B cell (primary cell): ENCODE measurements at regions not wholly inside any gene's neighbourhood (a gene's known extent, or its start where the extent isn't known, plus 50 kb on each side); places are given as distances from the start of the nearest gene placed in this dataset.

Experiments used
- ATAC-seq: fragments of 200-7000 bp; cut with Tn5 transposase; one replicate; pipeline ENCODE4 v1.10.0; 2021; ENCODE audit warnings: low read depth, mild to moderate bottlenecking, moderate number of reproducible peaks, moderate library complexity
- CTCF ChIA-PET: fragments of 350-600 bp; sonication (Branson Sonifier 250); formaldehyde crosslinking; loops from one replicate; lab custom pipeline; 2021; ENCODE audit warnings: antibody characterized with exemption, inconsistent platforms; lab: Charles Lee
- POLR2A ChIA-PET: fragments of 350-600 bp; sonication (Branson Sonifier 250); formaldehyde crosslinking; loops from one replicate; lab custom pipeline; 2021; ENCODE audit warnings: antibody characterized with exemption; lab: Charles Lee
- DNase-seq: peaks from one replicate; pipeline ENCODE4 v3.0.0; 2013
- H2AFZ ChIP-seq: 2 replicates; pipeline ENCODE4 v1.6.1; 2012; ENCODE audit warnings: mild to moderate bottlenecking, low read depth, low read length; ENCODE audit not compliant: insufficient read depth, poor library complexity, severe bottlenecking
- H3K27ac ChIP-seq, 2 donors: 1 replicate in 1 of 2; 2 replicates in 1 of 2; pipeline ENCODE4 v1.5.1; 2012 to 2013; ENCODE audit warnings: low read length in 2 of 2, mild to moderate bottlenecking in 2 of 2, moderate library complexity in 1 of 2
- H3K27me3 ChIP-seq, 4 experiments: fragments of 200-600 bp in 1 of 4; sonication (generic) in 1 of 4; replicated peaks in 1 of 4; 1 replicate in 2 of 4; 2 replicates in 2 of 4; pipeline versions ENCODE4 v1.6.1 to v1.7.0; 2013 to 2016; ENCODE audit warnings: low read length in 3 of 4, mild to moderate bottlenecking in 2 of 4, mixed read lengths in 1 of 4, moderate library complexity in 1 of 4; ENCODE audit not compliant: insufficient read depth in 4 of 4, control insufficient read depth in 3 of 4; ENCODE audit errors: control extremely low read depth in 1 of 4
- H3K36me3 ChIP-seq, 2 experiments: replicated peaks in 1 of 2; 1 replicate in 1 of 2; 2 replicates in 1 of 2; pipeline versions ENCODE4 v1.6.1 to v1.7.1; 2013; ENCODE audit warnings: low read length in 1 of 2; ENCODE audit not compliant: insufficient read depth in 2 of 2, control insufficient read depth in 1 of 2; ENCODE audit errors: control extremely low read depth in 1 of 2, extremely low read depth in 1 of 2
- H3K4me1 ChIP-seq, 2 donors: fragments of 200-600 bp in 1 of 2; sonication (generic) in 1 of 2; 1 replicate in 1 of 2; 2 replicates in 1 of 2; pipeline versions ENCODE4 v1.5.1 to v1.6.1; 2013 to 2017; ENCODE audit warnings: low read length in 2 of 2; ENCODE audit not compliant: control insufficient read depth in 2 of 2, insufficient read depth in 2 of 2
- H3K4me2 ChIP-seq: replicated peaks from 2 replicates; pipeline ENCODE3; 2012; ENCODE audit warnings: mild to moderate bottlenecking, low read depth, low read length; ENCODE audit not compliant: poor library complexity, severe bottlenecking
- H3K4me3 ChIP-seq, 5 experiments: fragments of 200-600 bp in 1 of 5; sonication (generic) in 1 of 5; 1 replicate in 3 of 5; 2 replicates in 2 of 5; pipeline versions ENCODE4 v1.5.1 to v1.7.0; 2011 to 2016; ENCODE audit warnings: low read length in 4 of 5, mild to moderate bottlenecking in 4 of 5, low read depth in 2 of 5, control low read depth in 1 of 5, moderate library complexity in 1 of 5; ENCODE audit not compliant: insufficient read depth in 1 of 5; ENCODE audit errors: control extremely low read depth in 1 of 5, extremely low read depth in 1 of 5
- H3K79me2 ChIP-seq: fragments of 200-600 bp; sonication (generic); one replicate; pipeline ENCODE4 v1.6.0; 2016; ENCODE audit warnings: low read length; ENCODE audit not compliant: control insufficient read depth, insufficient read depth
- H3K9ac ChIP-seq: fragments of 200-600 bp; sonication (generic); 2 replicates; pipeline ENCODE4 v1.6.1; 2017; ENCODE audit warnings: mild to moderate bottlenecking, low read length, moderate library complexity
- H3K9me3 ChIP-seq, 3 donors: one replicate each; pipeline versions ENCODE4 v1.6.1 to v1.7.1; 2013; ENCODE audit warnings: low read length in 2 of 3; ENCODE audit not compliant: control insufficient read depth in 2 of 3, insufficient read depth in 1 of 3; ENCODE audit errors: control extremely low read depth in 1 of 3
- H4K20me1 ChIP-seq: 2 replicates; pipeline ENCODE4 v1.6.0; 2012; ENCODE audit warnings: mild to moderate bottlenecking, low read length; ENCODE audit not compliant: insufficient read depth, control insufficient read depth, poor library complexity, severe bottlenecking
- H3K27ac Mint-ChIP-seq: one replicate; pipeline ENCODE4 v1.8.0; 2021; ENCODE audit warnings: mixed read lengths
- H3K27me3 Mint-ChIP-seq: one replicate; pipeline ENCODE4 v1.8.0; 2021; ENCODE audit warnings: mixed read lengths
- H3K4me1 Mint-ChIP-seq: one replicate; pipeline ENCODE4 v1.8.0; 2021; ENCODE audit warnings: mixed read lengths
- H3K4me3 Mint-ChIP-seq: one replicate; pipeline ENCODE4 v1.8.0; 2021; ENCODE audit warnings: mixed read lengths
- H3K9me3 Mint-ChIP-seq: one replicate; pipeline ENCODE4 v1.8.0; 2022; ENCODE audit warnings: mixed read lengths; ENCODE audit not compliant: insufficient read depth
- EZH2 ChIP-seq: IDR thresholded peaks from 2 replicates; pipeline ENCODE4 v1.6.1; 2012; ENCODE audit warnings: borderline replicate concordance, low read depth, mild to moderate bottlenecking, moderate library complexity, low read length; ENCODE audit not compliant: insufficient read depth, poor library complexity, severe bottlenecking
- WGBS: methylation state at CpG from one replicate; pipeline ENCODE4 v1.1.5; 2013; ENCODE audit warnings: missing lambda C conversion rate; ENCODE audit not compliant: insufficient coverage; 5-methylcytosine and 5-hydroxymethylcytosine counted together
- intact Hi-C: fragments of 100-400 bp; cut with micrococcal nuclease; formaldehyde crosslinking; loops from one replicate; pipeline ENCODE4 v1.10.0; 2022
- TF ChIP-seq, protein P1 (sequence below): fragments of 200-600 bp; IDR thresholded peaks from one replicate; pipeline ENCODE4 v1.8.0; 2022; ENCODE audit warnings: antibody characterized with exemption, mild to moderate bottlenecking

DNA sequence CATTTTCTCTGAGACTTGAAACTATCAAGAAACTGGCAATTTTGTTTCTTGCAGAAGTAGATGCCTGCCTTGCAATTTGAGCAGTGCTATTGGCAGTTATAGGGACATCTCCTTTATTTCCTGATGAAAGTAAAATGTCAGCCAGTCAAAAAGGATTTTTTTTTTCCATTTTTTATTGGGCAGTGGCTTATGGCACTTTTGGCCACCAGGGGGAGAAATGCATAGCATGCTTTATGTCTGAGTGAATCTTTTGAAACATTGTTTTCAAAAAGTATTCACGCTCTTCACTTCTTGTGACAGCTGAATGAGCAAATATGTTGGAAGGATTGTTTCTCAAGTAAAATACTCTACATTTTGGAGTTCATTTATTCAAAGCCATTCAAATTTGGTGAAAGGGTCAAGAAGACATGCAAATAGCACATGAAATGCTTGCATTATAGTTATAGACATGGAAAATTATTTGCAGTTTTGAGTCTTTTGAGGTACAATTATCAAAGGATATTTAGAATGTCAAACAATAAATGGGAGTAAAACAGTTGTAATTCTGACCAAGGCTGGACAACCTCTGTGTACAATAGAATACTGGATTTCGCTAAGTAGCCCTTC, 491.0 kb downstream of the CDH2 start:
- POLR2A ChIA-PET: no interaction called here
- Histone ChIP-seq H3K36me3 (no peaks in the 10 kb centered on the region), H3K9me3 (peaks cover 0 to 4% (median 3%) of the 10 kb centered on the region in 3 donors), H3K27me3 (no peaks in the 10 kb centered on the region), H3K4me2 (no peak overlapping the region), H3K4me3 (no peak overlapping the region), H3K4me1 (no peaks in the 10 kb centered on the region), H4K20me1 (no peaks in the 10 kb centered on the region), H2AFZ (no peak overlapping the region), H3K9ac (no peak overlapping the region), H3K27ac (no peak overlapping the region), H3K79me2 (no peaks in the 10 kb centered on the region)
- H3K4me3 Mint-ChIP-seq: no peak overlapping the region
- no peak for DNase-seq
- intact Hi-C loops: no loop called here
- no peaks in the 10 kb centered on the region for H3K27me3 Mint-ChIP-seq
- no peak overlapping the region for H3K27ac Mint-ChIP-seq
- no peak for TF ChIP-seq EZH2
- TF ChIP-seq, protein P1, sequence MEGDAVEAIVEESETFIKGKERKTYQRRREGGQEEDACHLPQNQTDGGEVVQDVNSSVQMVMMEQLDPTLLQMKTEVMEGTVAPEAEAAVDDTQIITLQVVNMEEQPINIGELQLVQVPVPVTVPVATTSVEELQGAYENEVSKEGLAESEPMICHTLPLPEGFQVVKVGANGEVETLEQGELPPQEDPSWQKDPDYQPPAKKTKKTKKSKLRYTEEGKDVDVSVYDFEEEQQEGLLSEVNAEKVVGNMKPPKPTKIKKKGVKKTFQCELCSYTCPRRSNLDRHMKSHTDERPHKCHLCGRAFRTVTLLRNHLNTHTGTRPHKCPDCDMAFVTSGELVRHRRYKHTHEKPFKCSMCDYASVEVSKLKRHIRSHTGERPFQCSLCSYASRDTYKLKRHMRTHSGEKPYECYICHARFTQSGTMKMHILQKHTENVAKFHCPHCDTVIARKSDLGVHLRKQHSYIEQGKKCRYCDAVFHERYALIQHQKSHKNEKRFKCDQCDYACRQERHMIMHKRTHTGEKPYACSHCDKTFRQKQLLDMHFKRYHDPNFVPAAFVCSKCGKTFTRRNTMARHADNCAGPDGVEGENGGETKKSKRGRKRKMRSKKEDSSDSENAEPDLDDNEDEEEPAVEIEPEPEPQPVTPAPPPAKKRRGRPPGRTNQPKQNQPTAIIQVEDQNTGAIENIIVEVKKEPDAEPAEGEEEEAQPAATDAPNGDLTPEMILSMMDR: no peak
- no peak for ATAC-seq
- H3K4me1 Mint-ChIP-seq: no peaks in the 10 kb centered on the region
- no peaks in the 10 kb centered on the region for H3K9me3 Mint-ChIP-seq
- CTCF ChIA-PET: no interaction called here
- no CpG with 5 or more reads among the region's 2 CpGs for WGBS

GRCh38 chr18:27685091-27685490, 491.8 kb downstream of the CDH2 start:
- CTCF ChIA-PET: no interaction called here
- Histone ChIP-seq H3K27ac (no peak overlapping the region), H3K4me3 (no peak overlapping the region), H3K9me3 (peaks cover 0 to 3% (median 0%) of the 10 kb centered on the region in 3 donors), H3K4me2 (no peak overlapping the region), H3K79me2 (no peaks in the 10 kb centered on the region), H3K36me3 (no peaks in the 10 kb centered on the region), H3K9ac (no peak overlapping the region), H4K20me1 (no peaks in the 10 kb centered on the region), H3K4me1 (no peaks in the 10 kb centered on the region), H3K27me3 (no peaks in the 10 kb centered on the region), H2AFZ (no peak overlapping the region)
- Mint-ChIP-seq H3K9me3 (peaks cover 3% of the 10 kb centered on the region), H3K4me1 (no peaks in the 10 kb centered on the region), H3K4me3 (no peak overlapping the region), H3K27me3 (no peaks in the 10 kb centered on the region), H3K27ac (no peak overlapping the region)
- no peak for TF ChIP-seq EZH2
- TF ChIP-seq, protein P1: no peak
- 100% methylated on average over 1 of the region's 3 CpGs for WGBS
- ATAC-seq: no peak
- intact Hi-C loops: no loop called here
- POLR2A ChIA-PET: no interaction called here
- no peak for DNase-seq
